ENCODE measurements at regions not wholly inside any gene's neighbourhood (a gene's known extent, or its start where the extent isn't known, plus 50 kb on each side); places are given as distances from the start of the nearest gene placed in this dataset.

- Histone ChIP-seq H4K20me1 (ENCODE audit: control insufficient read depth, insufficient read depth) (no peaks in the 10 kb centered on the region), H2AFZ (ENCODE audit: control insufficient read depth, low read depth, low read length) (no peak overlapping the region), H3K27ac (ENCODE audit: control insufficient read depth, insufficient read depth) (no peak overlapping the region), H3K4me3 (no peak overlapping the region), H3K4me2 (ENCODE audit: control insufficient read depth, insufficient read depth) (no peak overlapping the region), H3K27me3 (replicated peaks in 1 of 2; ENCODE audit: control insufficient read depth in 2 of 2, insufficient read depth in 2 of 2, low read length in 1 of 2) (peaks cover 0 to 3% of the 10 kb centered on the region in 2 experiments; a peak in 1 of 4 replicates), H3K9me3 (replicated peaks; ENCODE audit: control insufficient read depth, insufficient read depth, low read length) (no peaks in the 10 kb centered on the region), H3K4me1 (ENCODE audit: control insufficient read depth, insufficient read depth, low read length) (no peaks in the 10 kb centered on the region), H3K79me2 (ENCODE audit: control insufficient read depth, insufficient read depth, low read length) (no peaks in the 10 kb centered on the region), H3K36me3 (ENCODE audit: control insufficient read depth in 2 of 2, insufficient read depth in 2 of 2, low read length in 1 of 2) (no peaks in the 10 kb centered on the region), H3K9ac (ENCODE audit: control insufficient read depth, insufficient read depth, low read length) (no peak overlapping the region)
- ATAC-seq (no peak), DNase-seq (ENCODE audit: low read depth, low spot score) (no peak), FAIRE-seq (no peak)
- ChIA-PET CTCF (interaction anchor here (2.0 kb wide), 1 partner anchor 144 kb away, joined by 8 read pairs; no protein-coding TSS in a partner anchor), SMC1A (ENCODE audit: uncharacterized antibody, unreplicated experiment) (no interaction called here), RAD21 (ENCODE audit: unreplicated experiment) (no interaction called here), POLR2A (no interaction called here)
- no TSS peak for BruUV-seq (replicated peaks)
- in situ Hi-C loops (cut with MboI) (loop anchor here (25.0 kb wide), 1 partner anchor 1931 kb away; no protein-coding TSS in a partner anchor), intact Hi-C loops (cut with micrococcal nuclease; ENCODE audit: unreplicated experiment) (loop anchor here (5.0 kb wide), 1 partner anchor 104 kb away; no protein-coding TSS in a partner anchor)
- WGBS (ENCODE audit: insufficient coverage, insufficient replicate concordance, low lambda C conversion rate, missing lambda C conversion rate) = 9% methylated on average over 3 of the region's 3 CpGs
- no peak for TF ChIP-seq MTA2 (IDR thresholded peaks at IDR 0.05; ENCODE audit: low read depth)
- TF ChIP-seq ZNF274 (IDR thresholded peaks at IDR 0.05; ENCODE audit: insufficient read depth, insufficient read length) = no peak
- TF ChIP-seq IKZF1 (conservative IDR thresholded peaks at IDR 0.05) = no peak
- TF ChIP-seq JUND (IDR thresholded peaks at IDR 0.05; ENCODE audit: low read depth, low read length) = no peak
- TF ChIP-seq SIX5 (IDR thresholded peaks at IDR 0.05; ENCODE audit: low read depth, low read length, severe bottlenecking) = no peak
- no peak for TF ChIP-seq SRF (IDR thresholded peaks at IDR 0.05; ENCODE audit: low read depth in 2 of 2, low read length in 2 of 2)
- TF ChIP-seq MYB (IDR thresholded peaks at IDR 0.05; ENCODE audit: borderline replicate concordance, low read depth, low read length) = no peak
- no peak for TF ChIP-seq WRNIP1 (IDR thresholded peaks at IDR 0.05; ENCODE audit: borderline replicate concordance, low read depth, low read length)
- no peak for TF ChIP-seq GABPA (IDR thresholded peaks at IDR 0.05; ENCODE audit: low read depth)
- TF ChIP-seq E2F8 (IDR thresholded peaks at IDR 0.05; ENCODE audit: low read depth, partially characterized antibody) = no peak
- no peak for TF ChIP-seq PAX5 (IDR thresholded peaks at IDR 0.05; ENCODE audit: borderline replicate concordance, low read depth, low read length)
- TF ChIP-seq CHD4 (IDR thresholded peaks at IDR 0.05) = no peak
- no peak for TF ChIP-seq TARDBP (IDR thresholded peaks at IDR 0.05; ENCODE audit: borderline replicate concordance)
- TF ChIP-seq BRCA1 (IDR thresholded peaks at IDR 0.05; ENCODE audit: low read depth, low read length) = no peak
- no peak for TF ChIP-seq NFYA (IDR thresholded peaks at IDR 0.05; ENCODE audit: borderline replicate concordance, low read depth, low read length)
Observed at GRCh38 chr3:161556533-161556932, 59.9 kb downstream of the OTOL1 start.
